SIG-M5 treated with dmso at 0.1 percent for 504 hours (cell line): ENCODE measurements at regions not wholly inside any gene's neighbourhood (a gene's known extent, or its start where the extent isn't known, plus 50 kb on each side); places are given as distances from the start of the nearest gene placed in this dataset.

Experiments used
- DNase-seq: peaks from one replicate; lab custom pipeline; 2025; ENCODE audit not compliant: unreplicated experiment; lab: John Stamatoyannopoulos, UW

- DNase-seq: no peak
Measured at GRCh38 chr12:130100634-130101362, 61.5 kb upstream of the FZD10 start.

DNA sequence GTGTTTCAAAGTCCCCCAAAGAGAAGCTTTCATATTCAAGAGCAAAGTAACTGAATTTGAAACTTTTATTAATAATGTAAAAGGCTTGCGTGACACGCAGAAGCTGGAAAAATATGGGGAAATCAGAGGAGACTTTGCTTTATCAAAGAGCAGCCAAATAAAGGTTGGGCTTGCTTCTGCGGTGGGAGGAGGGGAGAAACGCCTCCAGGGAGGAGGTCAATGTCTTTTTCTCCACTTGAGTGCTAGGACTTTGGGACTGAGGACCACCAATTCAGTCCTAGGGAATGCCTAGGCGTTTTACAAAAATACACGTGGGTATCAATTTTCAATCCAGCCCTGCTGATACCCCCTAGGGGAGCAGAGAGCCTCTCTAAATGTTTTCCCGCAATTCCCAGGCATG lies 60.9 kb upstream of the FZD10 start:
- no peak for DNase-seq

- no peak for DNase-seq
Measured at GRCh38 chr12:130102266-130102665, 60.0 kb upstream of the FZD10 start.

DNA sequence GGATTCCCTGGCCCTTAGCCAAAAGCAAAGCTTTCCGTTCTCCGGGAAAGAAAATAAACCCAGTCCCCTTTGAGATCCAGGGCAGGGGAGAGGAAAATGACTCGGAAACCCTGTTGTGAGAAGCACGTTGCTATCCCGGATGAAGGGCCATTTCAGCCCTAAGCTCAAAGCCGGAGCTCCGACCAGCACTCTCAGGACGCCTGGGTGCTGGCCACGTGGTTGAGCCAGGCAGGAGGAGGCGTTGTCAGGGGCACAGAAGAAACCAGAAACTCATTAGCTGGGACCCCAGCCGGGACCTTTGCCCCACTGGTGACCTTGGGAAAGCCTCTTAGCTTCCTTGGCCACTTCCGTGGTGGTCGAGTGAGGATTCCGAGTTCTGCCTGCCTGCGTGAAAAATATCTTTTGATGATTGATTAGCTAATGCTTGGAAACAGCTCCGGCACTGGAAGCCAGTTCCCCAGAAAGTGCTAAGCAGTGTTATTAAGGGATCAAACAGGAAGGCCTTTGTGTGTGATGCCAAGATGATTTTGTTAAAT lies 57.6 kb upstream of the FZD10 start:
- no peak for DNase-seq

GRCh38 chr12:130109062-130109945 lies 53.0 kb upstream of the FZD10 start:
- no peak for DNase-seq

DNA sequence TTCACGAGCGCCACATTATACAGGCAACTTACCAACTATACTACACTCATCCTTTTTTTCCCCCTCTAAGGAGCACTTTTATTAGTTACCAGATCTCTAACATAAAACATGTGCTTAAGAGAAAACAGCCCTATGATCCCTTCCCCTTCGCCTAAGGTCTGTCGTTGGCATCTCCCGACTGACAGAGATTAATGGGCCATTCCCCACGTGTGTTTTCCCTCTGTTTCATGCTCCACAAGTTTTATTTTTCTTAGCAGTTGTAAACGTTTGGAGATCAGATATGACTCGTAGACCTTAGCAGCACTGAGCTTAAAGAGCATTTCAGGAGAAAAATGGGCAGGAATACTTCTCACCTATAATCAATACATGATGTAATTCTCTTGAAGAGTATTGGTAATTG lies 51.4 kb upstream of the FZD10 start:
- no peak for DNase-seq

- no peak for DNase-seq
Measured at GRCh38 chr12:130111965-130112496, 50.2 kb upstream of the FZD10 start.
